Duodenal mucosa (tissue), 2 donors: ENCODE measurements at regions not wholly inside any gene's neighbourhood (a gene's known extent, or its start where the extent isn't known, plus 50 kb on each side); places are given as distances from the start of the nearest gene placed in this dataset.
"Not testable (repeated sequence)": the region's sequence is repeated elsewhere in the genome, so short reads cannot be mapped to it uniquely, and the experiment has no call there.

Experiments used
- H3K27ac ChIP-seq: one replicate; pipeline ENCODE4 v1.7.0; 2013; ENCODE audit warnings: low read depth, low read length
- H3K27me3 ChIP-seq, 2 donors: one replicate each; pipeline ENCODE4 v1.7.0; 2013; ENCODE audit warnings: low read length in 2 of 2, control low read depth in 1 of 2; ENCODE audit not compliant: insufficient read depth in 2 of 2, control insufficient read depth in 1 of 2
- H3K36me3 ChIP-seq, 2 donors: one replicate each; pipeline ENCODE4 v1.7.0; 2013; ENCODE audit warnings: low read length in 2 of 2, control low read depth in 1 of 2; ENCODE audit not compliant: insufficient read depth in 2 of 2, control insufficient read depth in 1 of 2
- H3K4me1 ChIP-seq, 2 donors: one replicate each; pipeline ENCODE4 v1.7.0; 2013; ENCODE audit warnings: low read length in 2 of 2, control low read depth in 1 of 2; ENCODE audit not compliant: insufficient read depth in 2 of 2, control insufficient read depth in 1 of 2
- H3K4me3 ChIP-seq, 2 donors: one replicate each; pipeline ENCODE4 v1.7.0; 2013; ENCODE audit warnings: low read length in 2 of 2, low read depth in 1 of 2
- H3K9ac ChIP-seq, 2 donors: one replicate each; pipeline ENCODE4 v1.7.0; 2013; ENCODE audit warnings: low read length in 2 of 2, low read depth in 1 of 2
- H3K9me3 ChIP-seq, 2 donors: one replicate each; pipeline ENCODE4 v1.7.0; 2013; ENCODE audit warnings: low read length in 2 of 2, control low read depth in 1 of 2; ENCODE audit not compliant: control insufficient read depth in 1 of 2

GRCh38 chr6:20335872-20336271 is 65.8 kb upstream of the E2F3 start:
- Histone ChIP-seq H3K9me3 (no peaks in the 10 kb centered on the region), H3K27ac (no peak overlapping the region), H3K36me3 (no peaks in the 10 kb centered on the region), H3K4me3 (peak overlapping the region; percentile 17 to 22), H3K9ac (no peak overlapping the region), H3K4me1 (peaks cover 5 to 11% of the 10 kb centered on the region in 2 donors), H3K27me3 (no peaks in the 10 kb centered on the region)

- H3K27me3 ChIP-seq = no peaks in the 10 kb centered on the region
- H3K9ac ChIP-seq = no peak overlapping the region
- no peaks in the 10 kb centered on the region for H3K36me3 ChIP-seq
- peaks cover 5 to 11% of the 10 kb centered on the region in 2 donors for H3K4me1 ChIP-seq
- no peak overlapping the region for H3K4me3 ChIP-seq
- H3K9me3 ChIP-seq = no peaks in the 10 kb centered on the region
- no peak overlapping the region for H3K27ac ChIP-seq
Observed at GRCh38 chr6:20338156-20338555, 63.5 kb upstream of the E2F3 start.

GRCh38 chr6:20340068-20340848 is 61.4 kb upstream of the E2F3 start:
- H3K4me1 ChIP-seq = peaks cover 5 to 11% of the 10 kb centered on the region in 2 donors
- H3K9me3 ChIP-seq = no peaks in the 10 kb centered on the region
- H3K27ac ChIP-seq = no peak overlapping the region
- no peak overlapping the region for H3K4me3 ChIP-seq
- no peak overlapping the region for H3K9ac ChIP-seq
- no peaks in the 10 kb centered on the region for H3K36me3 ChIP-seq
- H3K27me3 ChIP-seq = no peaks in the 10 kb centered on the region

- Histone ChIP-seq H3K36me3 (no peaks in the 10 kb centered on the region), H3K9me3 (no peaks in the 10 kb centered on the region), H3K4me1 (peaks cover 3 to 5% of the 10 kb centered on the region in 2 donors), H3K27me3 (no peaks in the 10 kb centered on the region), H3K9ac (no peak overlapping the region), H3K4me3 (no peak overlapping the region), H3K27ac (no peak overlapping the region)
Observed at GRCh38 chr6:20341096-20341495, 60.6 kb upstream of the E2F3 start.

GRCh38 chr6:20341564-20341963 is 60.1 kb upstream of the E2F3 start:
- no peak overlapping the region for H3K9ac ChIP-seq
- H3K27ac ChIP-seq = no peak overlapping the region
- H3K27me3 ChIP-seq = no peaks in the 10 kb centered on the region
- H3K4me1 ChIP-seq = no peaks in the 10 kb centered on the region
- no peak overlapping the region for H3K4me3 ChIP-seq
- H3K36me3 ChIP-seq = no peaks in the 10 kb centered on the region
- H3K9me3 ChIP-seq = no peaks in the 10 kb centered on the region

GRCh38 chr6:20346948-20347347 is 54.7 kb upstream of the E2F3 start:
- H3K4me1 ChIP-seq, H3K36me3 ChIP-seq, H3K27me3 ChIP-seq, H3K4me3 ChIP-seq, H3K9ac ChIP-seq, H3K27ac ChIP-seq, H3K9me3 ChIP-seq: not testable (repeated sequence)

- H3K9ac ChIP-seq = no peak overlapping the region
- no peak overlapping the region for H3K4me3 ChIP-seq
- no peaks in the 10 kb centered on the region for H3K27me3 ChIP-seq
- H3K4me1 ChIP-seq = peaks cover 0 to 5% of the 10 kb centered on the region in 2 donors
- no peaks in the 10 kb centered on the region for H3K36me3 ChIP-seq
- peaks cover 0 to 1% of the 10 kb centered on the region in 2 donors for H3K9me3 ChIP-seq
- no peak overlapping the region for H3K27ac ChIP-seq
Observed at GRCh38 chr6:20348041-20348440, 53.6 kb upstream of the E2F3 start.

GRCh38 chr6:20349225-20349624 is 52.5 kb upstream of the E2F3 start:
- Histone ChIP-seq H3K27ac (no peak overlapping the region), H3K4me3 (no peak overlapping the region), H3K36me3 (no peaks in the 10 kb centered on the region), H3K4me1 (peaks cover 0 to 5% of the 10 kb centered on the region in 2 donors), H3K27me3 (no peaks in the 10 kb centered on the region), H3K9ac (no peak overlapping the region), H3K9me3 (peaks cover 0 to 6% of the 10 kb centered on the region in 2 donors)

GRCh38 chr6:20350215-20350614 is 51.5 kb upstream of the E2F3 start:
- H3K36me3 ChIP-seq = no peaks in the 10 kb centered on the region
- no peak overlapping the region for H3K27ac ChIP-seq
- H3K4me3 ChIP-seq = no peak overlapping the region
- no peaks in the 10 kb centered on the region for H3K27me3 ChIP-seq
- H3K4me1 ChIP-seq = peaks cover 0 to 5% of the 10 kb centered on the region in 2 donors
- no peak overlapping the region for H3K9ac ChIP-seq
- H3K9me3 ChIP-seq = peaks cover 0 to 6% of the 10 kb centered on the region in 2 donors

- Histone ChIP-seq H3K4me1 (peaks cover 0 to 5% of the 10 kb centered on the region in 2 donors), H3K27ac (no peak overlapping the region), H3K9ac (no peak overlapping the region), H3K36me3 (no peaks in the 10 kb centered on the region), H3K4me3 (no peak overlapping the region), H3K9me3 (peaks cover 0 to 6% of the 10 kb centered on the region in 2 donors), H3K27me3 (no peaks in the 10 kb centered on the region)
Observed at GRCh38 chr6:20351534-20351933, 50.1 kb upstream of the E2F3 start.
